ENCODE measurements at regions not wholly inside any gene's neighbourhood (a gene's known extent, or its start where the extent isn't known, plus 50 kb on each side); places are given as distances from the start of the nearest gene placed in this dataset.

GRCh38 chr6:48057601-48058000, 53.4 kb downstream of the PTCHD4 start:
- no peak for DNase-seq (ENCODE audit: low read depth, low spot score)
- in situ Hi-C loops (cut with HindIII; ENCODE audit: low pct_unique_long_range_greater_than_20kb, low sequenced_read_pairs) = no loop called here

GRCh38 chr6:48048451-48049146, 62.4 kb downstream of the PTCHD4 start:
- in situ Hi-C loops (cut with HindIII; ENCODE audit: low pct_unique_long_range_greater_than_20kb, low sequenced_read_pairs) = no loop called here
- peak; percentile 20 for DNase-seq (ENCODE audit: low read depth, low spot score)

- DNase-seq (ENCODE audit: low read depth, low spot score) = no peak
- in situ Hi-C loops (cut with HindIII; ENCODE audit: low pct_unique_long_range_greater_than_20kb, low sequenced_read_pairs) = no loop called here
These were observed 69.1 kb downstream of the PTCHD4 start for GRCh38 chr6:48041894-48042293.

- DNase-seq (ENCODE audit: low read depth, low spot score) = no peak
- in situ Hi-C loops (cut with HindIII; ENCODE audit: low pct_unique_long_range_greater_than_20kb, low sequenced_read_pairs) = no loop called here
These were observed 73.1 kb downstream of the PTCHD4 start for GRCh38 chr6:48037946-48038345.

- in situ Hi-C loops (cut with HindIII; ENCODE audit: low pct_unique_long_range_greater_than_20kb, low sequenced_read_pairs) = no loop called here
- DNase-seq (ENCODE audit: low read depth, low spot score) = peak; percentile 88
These were observed 74.7 kb downstream of the PTCHD4 start for GRCh38 chr6:48036316-48036715.

GRCh38 chr6:48032151-48032550, 78.8 kb downstream of the PTCHD4 start:
- DNase-seq (ENCODE audit: low read depth, low spot score) = no peak

GRCh38 chr6:48031711-48032110, 79.3 kb downstream of the PTCHD4 start:
- DNase-seq (ENCODE audit: low read depth, low spot score) = no peak
- in situ Hi-C loops (cut with HindIII; ENCODE audit: low pct_unique_long_range_greater_than_20kb, low sequenced_read_pairs) = no loop called here

More at GRCh38 chr6:48032151-48032550, 78.8 kb downstream of the PTCHD4 start:
- in situ Hi-C loops (cut with HindIII; ENCODE audit: low pct_unique_long_range_greater_than_20kb, low sequenced_read_pairs) = no loop called here

- in situ Hi-C loops (cut with HindIII; ENCODE audit: low pct_unique_long_range_greater_than_20kb, low sequenced_read_pairs) = no loop called here
- no peak for DNase-seq (ENCODE audit: low read depth, low spot score)
These were observed 83.1 kb downstream of the PTCHD4 start for GRCh38 chr6:48027704-48028435.

- no peak for DNase-seq (ENCODE audit: low read depth, low spot score)
- in situ Hi-C loops (cut with HindIII; ENCODE audit: low pct_unique_long_range_greater_than_20kb, low sequenced_read_pairs) = no loop called here
These were observed 86.0 kb downstream of the PTCHD4 start for GRCh38 chr6:48024956-48025355.

GRCh38 chr6:48021904-48022303, 89.1 kb downstream of the PTCHD4 start:
- DNase-seq (ENCODE audit: low read depth, low spot score) = no peak
- in situ Hi-C loops (cut with HindIII; ENCODE audit: low pct_unique_long_range_greater_than_20kb, low sequenced_read_pairs) = no loop called here

- no peak for DNase-seq (ENCODE audit: low read depth, low spot score)
- in situ Hi-C loops (cut with HindIII; ENCODE audit: low pct_unique_long_range_greater_than_20kb, low sequenced_read_pairs) = no loop called here
These were observed 94.8 kb downstream of the PTCHD4 start for GRCh38 chr6:48016020-48016755.

GRCh38 chr6:47992809-47993208, 118.2 kb downstream of the PTCHD4 start:
- DNase-seq (ENCODE audit: low read depth, low spot score) = no peak
- in situ Hi-C loops (cut with HindIII; ENCODE audit: low pct_unique_long_range_greater_than_20kb, low sequenced_read_pairs) = no loop called here

- no peak for DNase-seq (ENCODE audit: low read depth, low spot score)
- in situ Hi-C loops (cut with HindIII; ENCODE audit: low pct_unique_long_range_greater_than_20kb, low sequenced_read_pairs) = no loop called here
These were observed 127.5 kb downstream of the PTCHD4 start for GRCh38 chr6:47983491-47983890.

- in situ Hi-C loops (cut with HindIII; ENCODE audit: low pct_unique_long_range_greater_than_20kb, low sequenced_read_pairs) = no loop called here
- peak; percentile 38 for DNase-seq (ENCODE audit: low read depth, low spot score)
These were observed 133.7 kb downstream of the PTCHD4 start for GRCh38 chr6:47977314-47977713.

- DNase-seq (ENCODE audit: low read depth, low spot score) = no peak
- in situ Hi-C loops (cut with HindIII; ENCODE audit: low pct_unique_long_range_greater_than_20kb, low sequenced_read_pairs) = no loop called here
These were observed 136.9 kb downstream of the PTCHD4 start for GRCh38 chr6:47974106-47974505.

GRCh38 chr6:47970826-47971225, 140.2 kb downstream of the PTCHD4 start:
- no peak for DNase-seq (ENCODE audit: low read depth, low spot score)
- in situ Hi-C loops (cut with HindIII; ENCODE audit: low pct_unique_long_range_greater_than_20kb, low sequenced_read_pairs) = no loop called here

- DNase-seq (ENCODE audit: low read depth, low spot score) = no peak
- in situ Hi-C loops (cut with HindIII; ENCODE audit: low pct_unique_long_range_greater_than_20kb, low sequenced_read_pairs) = no loop called here
These were observed 143.2 kb downstream of the PTCHD4 start for GRCh38 chr6:47967843-47968242.

GRCh38 chr6:47964969-47965368, 146.0 kb downstream of the PTCHD4 start:
- DNase-seq (ENCODE audit: low read depth, low spot score) = no peak
- in situ Hi-C loops (cut with HindIII; ENCODE audit: low pct_unique_long_range_greater_than_20kb, low sequenced_read_pairs) = no loop called here

- in situ Hi-C loops (cut with HindIII; ENCODE audit: low pct_unique_long_range_greater_than_20kb, low sequenced_read_pairs) = no loop called here
- no peak for DNase-seq (ENCODE audit: low read depth, low spot score)
These were observed 158.4 kb downstream of the PTCHD4 start for GRCh38 chr6:47952640-47953039.

All from SK-MEL-5 (cell line).